ENCODE measurements at regions not wholly inside any gene's neighbourhood (a gene's known extent, or its start where the extent isn't known, plus 50 kb on each side); places are given as distances from the start of the nearest gene placed in this dataset.

DNA sequence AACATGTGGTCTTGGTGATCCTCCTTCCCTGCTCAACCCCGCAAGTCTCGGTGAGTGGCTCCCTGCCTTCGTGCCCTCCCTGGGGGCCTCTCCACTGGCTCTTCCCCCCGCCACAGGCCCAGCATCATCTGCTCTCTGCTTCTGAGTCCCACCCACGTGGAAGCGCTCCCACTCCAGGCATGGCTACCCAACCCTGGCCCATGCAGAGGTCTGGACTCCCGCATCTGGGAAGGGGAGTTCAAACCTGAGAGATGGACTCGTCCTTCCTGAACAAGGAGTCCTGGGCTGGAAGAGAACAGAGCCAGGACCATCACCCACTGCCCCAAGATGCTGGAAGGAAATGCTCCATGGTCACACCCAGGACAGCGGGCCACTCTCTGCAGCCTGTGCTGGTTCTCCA, 90.8 kb downstream of the DHCR7 start:
- Histone ChIP-seq H3K4me1 (no peaks in the 10 kb centered on the region), H3K9me3 (no peaks in the 10 kb centered on the region), H3K36me3 (no peaks in the 10 kb centered on the region), H3K4me3 (no peak overlapping the region), H3K27ac (no peak overlapping the region), H3K27me3 (no peaks in the 10 kb centered on the region)
- 69 to 92% methylated on average over 8 to 9 of the region's 9 CpGs for WGBS, 2 donors
- intact Hi-C loops (cut with DNase I) = no loop called here
- FAIRE-seq = no peak
- TF ChIP-seq, protein P1, sequence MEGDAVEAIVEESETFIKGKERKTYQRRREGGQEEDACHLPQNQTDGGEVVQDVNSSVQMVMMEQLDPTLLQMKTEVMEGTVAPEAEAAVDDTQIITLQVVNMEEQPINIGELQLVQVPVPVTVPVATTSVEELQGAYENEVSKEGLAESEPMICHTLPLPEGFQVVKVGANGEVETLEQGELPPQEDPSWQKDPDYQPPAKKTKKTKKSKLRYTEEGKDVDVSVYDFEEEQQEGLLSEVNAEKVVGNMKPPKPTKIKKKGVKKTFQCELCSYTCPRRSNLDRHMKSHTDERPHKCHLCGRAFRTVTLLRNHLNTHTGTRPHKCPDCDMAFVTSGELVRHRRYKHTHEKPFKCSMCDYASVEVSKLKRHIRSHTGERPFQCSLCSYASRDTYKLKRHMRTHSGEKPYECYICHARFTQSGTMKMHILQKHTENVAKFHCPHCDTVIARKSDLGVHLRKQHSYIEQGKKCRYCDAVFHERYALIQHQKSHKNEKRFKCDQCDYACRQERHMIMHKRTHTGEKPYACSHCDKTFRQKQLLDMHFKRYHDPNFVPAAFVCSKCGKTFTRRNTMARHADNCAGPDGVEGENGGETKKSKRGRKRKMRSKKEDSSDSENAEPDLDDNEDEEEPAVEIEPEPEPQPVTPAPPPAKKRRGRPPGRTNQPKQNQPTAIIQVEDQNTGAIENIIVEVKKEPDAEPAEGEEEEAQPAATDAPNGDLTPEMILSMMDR (IDR thresholded peaks at IDR 0.05) = no peak
- ATAC-seq = no peak
- no peak for DNase-seq

DNA sequence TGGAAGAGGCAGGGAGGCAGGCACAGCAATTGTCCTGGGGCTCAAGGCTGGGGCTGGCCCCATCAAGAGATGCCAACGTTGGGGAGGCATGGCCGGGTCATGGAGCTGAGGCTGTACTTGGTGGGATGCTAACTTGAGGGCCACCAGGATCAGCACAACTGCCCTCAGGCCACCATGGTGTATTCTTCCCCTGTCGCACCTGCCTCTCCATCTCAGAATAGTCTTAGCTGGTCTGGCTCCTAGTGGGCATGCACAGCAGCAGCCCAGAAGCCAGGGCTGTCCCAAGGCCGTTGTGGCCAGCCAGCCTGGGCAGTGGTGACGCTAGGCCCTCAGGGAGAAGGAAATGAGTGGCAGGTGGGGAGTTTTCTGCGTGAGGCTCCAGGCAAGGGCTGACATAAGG, 91.3 kb downstream of the DHCR7 start:
- WGBS, 2 donors = 69 to 73% methylated on average over 6 of the region's 6 CpGs
- TF ChIP-seq, protein P1 (IDR thresholded peaks at IDR 0.05) = no peak
- H3K36me3 ChIP-seq = no peaks in the 10 kb centered on the region
- intact Hi-C loops (cut with DNase I) = no loop called here
- no peak overlapping the region for H3K4me3 ChIP-seq
- no peak for DNase-seq
- no peaks in the 10 kb centered on the region for H3K4me1 ChIP-seq
- no peaks in the 10 kb centered on the region for H3K9me3 ChIP-seq
- ATAC-seq = no peak
- no peaks in the 10 kb centered on the region for H3K27me3 ChIP-seq
- no peak overlapping the region for H3K27ac ChIP-seq
- FAIRE-seq = no peak

DNA sequence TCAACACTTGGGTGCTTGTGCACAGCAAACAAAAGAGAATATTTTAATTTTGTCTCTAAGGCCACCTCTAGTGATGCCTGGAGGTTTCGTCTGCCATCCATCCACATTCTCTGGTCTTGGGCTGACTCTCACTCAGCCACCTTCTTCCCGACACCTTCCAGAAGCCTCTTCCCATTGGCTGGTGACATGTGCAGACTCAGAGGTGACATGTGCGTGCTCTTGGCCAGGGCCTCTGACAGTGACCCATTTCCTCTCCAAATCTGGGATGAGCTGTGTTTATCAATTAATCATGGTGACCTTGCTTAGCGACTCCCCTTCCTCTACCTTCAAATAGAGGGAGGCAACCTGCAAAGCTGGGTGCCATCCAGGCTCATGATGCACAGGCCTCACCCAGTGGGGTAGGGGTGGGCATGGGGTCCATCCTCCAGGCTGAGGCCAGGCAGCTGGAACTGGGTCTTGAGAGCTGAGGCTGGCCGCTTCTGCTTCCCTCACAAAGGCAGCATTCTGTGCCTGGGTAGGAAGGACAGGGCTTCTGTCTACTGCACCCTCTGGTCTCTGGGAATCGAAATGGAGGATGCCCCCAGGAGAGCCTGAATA, 91.8 kb downstream of the DHCR7 start:
- H3K36me3 ChIP-seq = no peaks in the 10 kb centered on the region
- intact Hi-C loops (cut with DNase I) = no loop called here
- DNase-seq (no peak), ATAC-seq (no peak), FAIRE-seq (no peak)
- H3K27me3 ChIP-seq = no peaks in the 10 kb centered on the region
- H3K9me3 ChIP-seq = no peaks in the 10 kb centered on the region
- no peak overlapping the region for H3K4me3 ChIP-seq
- 79 to 89% methylated on average over 6 of the region's 6 CpGs for WGBS, 2 donors
- no peak overlapping the region for H3K27ac ChIP-seq
- TF ChIP-seq, protein P1 (IDR thresholded peaks at IDR 0.05) = no peak
- no peaks in the 10 kb centered on the region for H3K4me1 ChIP-seq

DNA sequence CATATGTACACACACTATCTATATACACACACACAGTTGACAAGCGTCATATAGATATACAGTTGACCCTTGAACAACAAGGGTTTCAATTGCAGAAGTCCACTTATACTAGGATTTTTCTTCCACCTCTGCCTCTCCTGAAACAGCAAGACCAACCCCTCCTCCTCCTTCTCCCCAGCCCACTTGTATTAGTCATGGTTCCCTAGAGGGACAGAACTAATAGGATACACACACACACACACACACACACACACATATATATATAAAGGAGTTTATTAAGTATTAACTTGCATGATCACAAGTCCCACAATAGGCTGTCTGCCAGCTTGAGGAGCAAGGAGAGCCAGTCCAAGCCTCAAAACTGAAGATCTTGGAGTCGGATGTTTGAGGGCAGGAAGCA, 92.9 kb downstream of the DHCR7 start:
- intact Hi-C loops (cut with DNase I) = no loop called here
- TF ChIP-seq, protein P1 (IDR thresholded peaks at IDR 0.05) = no peak
- FAIRE-seq = no peak
- ATAC-seq = no peak
- no peaks in the 10 kb centered on the region for H3K27me3 ChIP-seq
- H3K9me3 ChIP-seq = no peaks in the 10 kb centered on the region
- no peaks in the 10 kb centered on the region for H3K36me3 ChIP-seq
- no peaks in the 10 kb centered on the region for H3K4me1 ChIP-seq
- H3K4me3 ChIP-seq = no peak overlapping the region
- 89 to 90% methylated on average over 2 of the region's 2 CpGs for WGBS, 2 donors
- H3K27ac ChIP-seq = no peak overlapping the region
- DNase-seq = no peak

DNA sequence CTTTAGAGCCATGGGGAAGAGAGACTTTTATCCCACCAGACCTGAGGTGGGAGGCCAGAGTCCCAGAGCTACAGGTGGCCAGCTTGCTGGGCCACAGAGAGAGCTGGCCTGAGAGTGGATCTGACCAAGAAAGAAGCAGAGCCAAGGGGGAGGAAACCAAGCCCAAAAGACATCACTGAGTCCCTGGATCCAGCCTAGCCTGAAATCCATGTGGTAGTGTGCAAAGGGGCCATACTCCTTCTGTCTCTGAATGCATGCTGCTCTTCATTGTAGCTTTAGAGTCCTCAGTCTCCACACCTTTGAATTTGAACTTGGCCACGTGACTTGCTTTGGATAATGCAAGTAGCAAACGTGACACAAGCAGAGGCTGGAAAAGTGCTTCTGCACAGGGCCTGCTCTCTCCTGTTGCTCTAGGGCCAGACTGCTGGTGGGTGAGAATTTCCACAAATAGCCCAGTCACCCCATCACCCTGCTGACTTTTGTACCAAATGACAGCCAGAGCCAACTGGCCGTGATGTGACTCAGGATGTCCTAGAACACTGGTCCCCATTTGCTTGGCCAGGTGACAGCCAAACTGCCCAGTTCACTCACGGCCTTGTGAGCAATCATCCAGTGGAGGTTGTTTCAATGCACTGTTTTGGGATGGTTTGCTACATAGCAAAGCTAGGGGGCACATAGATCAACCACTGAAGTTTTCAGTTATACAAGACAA, 93.6 kb downstream of the DHCR7 start:
- Histone ChIP-seq H3K9me3 (no peaks in the 10 kb centered on the region), H3K4me3 (no peak overlapping the region), H3K4me1 (no peaks in the 10 kb centered on the region), H3K27ac (no peak overlapping the region), H3K36me3 (no peaks in the 10 kb centered on the region), H3K27me3 (no peaks in the 10 kb centered on the region)
- ATAC-seq = no peak
- intact Hi-C loops (cut with DNase I) = no loop called here
- TF ChIP-seq, protein P1 (IDR thresholded peaks at IDR 0.05) = no peak
- WGBS, 2 donors = 78 to 79% methylated on average over 4 of the region's 4 CpGs
- FAIRE-seq = no peak
- no peak for DNase-seq
